GM21515 (cell line): ENCODE measurements at regions not wholly inside any gene's neighbourhood (a gene's known extent, or its start where the extent isn't known, plus 50 kb on each side); places are given as distances from the start of the nearest gene placed in this dataset.

ENCODE experiments used
- ATAC-seq: cut with Tn5 transposase; IDR thresholded peaks from one replicate; pipeline ENCODE4 v1.9.1; 2021; ENCODE audit not compliant: unreplicated experiment

DNA sequence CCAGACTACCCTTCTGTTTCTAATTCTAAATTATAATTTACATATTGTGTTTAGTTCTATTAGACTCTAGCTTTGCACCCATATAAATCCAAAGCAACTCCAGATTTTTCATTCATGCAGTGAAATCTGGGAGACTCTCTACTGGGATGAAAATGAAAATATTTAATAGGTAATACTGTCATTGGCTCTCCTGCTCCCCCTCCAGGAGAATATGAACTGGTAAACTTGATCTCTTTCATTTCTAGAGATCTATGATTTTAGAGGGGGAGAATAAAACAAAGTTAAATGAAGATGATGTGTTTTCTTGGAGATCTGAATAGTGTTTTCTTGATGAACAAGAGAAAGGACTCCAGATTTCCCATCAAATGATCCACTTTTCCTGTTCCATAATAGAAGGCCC is 104.3 kb upstream of the TMCC3 start:
- ATAC-seq, result no peak

DNA sequence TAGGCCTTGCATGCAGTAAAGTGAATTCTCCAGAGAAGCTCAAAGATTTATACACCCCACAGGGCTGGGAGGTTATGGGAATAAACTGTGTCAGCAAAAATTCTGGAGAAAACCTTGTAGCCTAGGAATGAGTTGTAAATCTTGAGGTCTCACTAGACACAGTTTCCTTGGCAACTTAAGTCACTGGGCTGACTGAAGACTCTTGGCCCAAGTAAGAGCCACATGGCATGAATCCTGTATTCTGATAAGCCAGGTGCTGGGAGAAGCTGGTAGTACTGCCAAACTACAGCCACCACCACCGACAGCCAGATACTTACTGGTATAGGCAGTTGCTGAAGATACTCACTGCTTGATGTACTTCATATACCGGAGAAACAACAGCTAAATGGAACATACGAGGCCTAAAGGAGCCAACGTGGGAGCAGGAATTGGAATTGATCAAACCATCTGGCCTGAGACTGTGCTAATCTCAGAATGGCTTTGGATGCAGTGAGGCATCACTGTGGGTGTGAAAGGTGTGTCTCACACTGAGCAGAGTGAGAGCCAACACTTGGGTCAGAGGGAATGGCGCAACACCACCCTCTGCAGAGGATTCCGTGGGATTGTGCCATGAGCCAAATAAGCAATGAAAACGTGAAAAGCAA is 102.8 kb upstream of the TMCC3 start:
- no peak for ATAC-seq

DNA sequence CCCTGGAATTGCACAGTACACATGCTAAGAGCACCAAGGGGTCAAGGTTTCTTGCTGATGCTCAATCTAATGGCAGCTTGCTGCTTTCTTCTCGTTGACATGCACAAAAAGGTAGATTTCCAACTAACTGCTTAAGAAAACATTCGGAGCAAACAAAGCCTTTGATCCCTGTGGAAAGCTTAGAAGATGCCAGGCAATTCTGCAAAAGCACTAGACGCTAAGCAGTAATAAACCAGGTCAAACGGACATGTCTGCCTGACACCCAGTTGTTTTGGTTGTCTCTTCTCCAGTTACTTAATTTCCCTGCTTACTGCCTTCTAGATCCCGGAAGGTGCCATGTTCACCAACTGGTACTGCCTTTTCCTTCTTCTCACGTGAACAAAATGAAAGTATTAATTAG is 100.5 kb upstream of the TMCC3 start:
- ATAC-seq, result no peak

GRCh38 chr12:94749890-94750289 is 99.5 kb upstream of the TMCC3 start:
- ATAC-seq, result no peak

DNA sequence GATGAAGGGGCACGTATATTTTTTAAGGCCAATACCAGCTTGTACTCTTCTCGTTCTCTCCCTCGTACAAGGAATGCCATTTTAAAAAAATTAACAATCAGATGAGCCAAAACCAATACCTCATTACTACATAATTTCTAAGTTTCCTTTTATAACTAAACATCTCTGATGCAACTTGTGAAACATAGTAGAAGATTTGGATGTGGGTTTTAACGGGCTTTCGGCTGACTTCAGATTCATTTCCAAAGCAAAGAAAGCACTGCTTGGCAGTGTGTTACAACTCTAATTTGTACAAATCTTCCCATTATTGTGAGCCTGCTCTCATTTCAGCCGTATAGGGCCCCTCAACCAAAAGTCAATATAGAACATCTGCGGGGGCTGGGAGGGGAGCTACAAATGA is 99.1 kb upstream of the TMCC3 start:
- ATAC-seq, result no peak

DNA sequence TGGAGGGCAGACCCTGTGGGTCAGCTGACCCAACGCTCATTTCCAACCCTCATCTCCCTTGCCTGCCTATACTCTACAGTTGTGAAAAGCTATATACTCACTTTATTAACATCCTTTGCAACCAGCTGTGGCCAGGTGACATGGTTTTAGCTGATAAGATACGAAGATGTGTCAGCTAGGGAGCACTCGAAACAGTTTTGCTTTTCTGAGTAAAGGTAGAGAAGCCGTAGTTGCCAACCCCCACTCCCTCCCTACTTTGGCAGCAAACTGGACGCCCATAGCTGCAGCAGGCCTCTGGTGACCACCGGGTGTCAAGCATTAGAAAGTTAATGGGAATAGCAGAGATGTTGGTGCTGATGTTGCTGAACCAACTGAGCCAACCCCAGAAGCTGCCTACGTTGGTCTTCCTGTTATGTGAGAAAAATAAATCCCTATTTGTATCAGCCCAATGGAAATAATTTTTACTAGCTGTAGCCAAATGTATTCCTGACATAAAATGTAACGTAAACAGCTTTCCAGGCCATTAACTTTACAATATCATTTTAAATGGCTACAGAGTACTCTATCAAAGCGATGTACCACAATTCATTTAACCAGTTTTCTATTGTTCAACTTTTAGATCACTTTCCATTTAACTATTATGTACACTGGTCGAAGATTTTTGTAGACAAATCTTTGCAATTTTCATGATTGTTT is 98.5 kb upstream of the TMCC3 start:
- ATAC-seq, result no peak

DNA sequence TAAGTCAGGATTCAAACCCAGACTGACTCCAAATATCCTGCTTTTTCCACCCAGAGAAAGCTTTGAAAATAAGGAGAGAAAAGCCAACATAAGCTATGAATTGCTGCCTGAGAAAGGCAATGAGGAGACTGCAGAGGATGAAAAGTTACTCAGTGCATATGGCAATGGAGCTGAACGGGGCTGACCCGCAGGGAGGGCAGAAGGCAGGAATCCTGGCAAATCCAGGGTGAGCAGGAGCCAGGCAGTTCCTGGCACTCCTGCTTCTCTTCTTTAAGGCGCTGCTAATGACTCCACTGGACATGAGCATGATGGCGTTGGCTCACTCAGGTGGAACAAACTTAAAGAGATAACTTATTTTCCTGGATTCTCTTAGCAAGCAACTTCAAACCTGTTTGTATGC is 95.2 kb upstream of the TMCC3 start:
- no peak for ATAC-seq

DNA sequence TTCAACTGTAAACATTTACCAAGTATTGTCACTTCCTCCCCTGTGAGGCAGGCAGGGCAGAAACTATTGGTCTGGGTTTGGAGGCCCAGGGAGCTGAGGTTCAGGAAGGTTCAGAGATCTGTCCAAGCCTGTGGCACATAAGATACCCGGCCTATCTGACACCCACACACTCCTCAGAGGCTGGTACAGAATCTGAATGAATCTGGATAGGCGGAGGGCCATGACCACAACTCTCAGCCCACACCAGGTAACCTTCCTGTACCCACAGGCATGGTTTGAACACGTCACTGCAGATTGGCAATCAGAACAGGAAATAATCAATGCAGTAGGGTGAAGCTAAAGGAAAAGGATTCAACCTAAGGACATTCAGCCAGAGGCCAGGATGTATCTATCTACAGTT is 92.8 kb upstream of the TMCC3 start:
- no peak for ATAC-seq

DNA sequence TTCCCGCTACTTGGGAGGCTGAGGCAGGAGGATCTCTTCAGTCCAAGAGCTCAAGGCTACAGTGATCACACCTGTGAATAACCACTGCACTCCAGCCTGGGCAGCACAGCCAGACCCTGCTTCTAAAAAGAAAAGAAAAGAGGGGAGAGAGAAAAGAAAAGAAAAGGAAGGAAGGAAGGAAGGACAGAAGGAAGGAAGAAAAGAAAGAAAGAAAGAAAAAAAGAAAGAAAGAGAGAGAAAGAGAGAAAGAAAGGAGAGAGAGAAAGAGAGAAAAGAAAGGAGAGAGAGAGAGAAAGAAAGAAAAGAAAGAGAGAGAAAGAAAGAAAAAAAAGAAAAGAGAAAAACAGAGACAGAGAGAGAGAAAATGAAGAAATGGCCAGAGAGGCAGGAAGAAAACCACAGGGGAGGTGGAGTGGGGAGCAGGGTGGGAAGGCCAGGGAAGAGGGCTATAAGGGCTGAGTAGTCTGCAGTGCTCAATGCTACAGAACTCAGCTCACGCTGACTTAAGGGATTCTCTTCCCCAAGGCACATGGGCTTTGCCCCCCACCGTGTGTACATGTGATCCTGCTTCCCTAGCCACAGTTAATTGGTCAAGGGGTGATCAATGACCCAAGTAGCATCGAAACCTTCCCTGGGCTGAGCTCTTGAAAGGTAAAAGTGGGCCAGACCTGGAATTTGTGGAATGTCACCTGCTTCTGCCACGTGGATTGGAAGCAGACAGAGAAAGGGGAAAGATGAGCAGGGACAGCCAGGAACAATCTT is 90.4 kb upstream of the TMCC3 start:
- no peak for ATAC-seq

DNA sequence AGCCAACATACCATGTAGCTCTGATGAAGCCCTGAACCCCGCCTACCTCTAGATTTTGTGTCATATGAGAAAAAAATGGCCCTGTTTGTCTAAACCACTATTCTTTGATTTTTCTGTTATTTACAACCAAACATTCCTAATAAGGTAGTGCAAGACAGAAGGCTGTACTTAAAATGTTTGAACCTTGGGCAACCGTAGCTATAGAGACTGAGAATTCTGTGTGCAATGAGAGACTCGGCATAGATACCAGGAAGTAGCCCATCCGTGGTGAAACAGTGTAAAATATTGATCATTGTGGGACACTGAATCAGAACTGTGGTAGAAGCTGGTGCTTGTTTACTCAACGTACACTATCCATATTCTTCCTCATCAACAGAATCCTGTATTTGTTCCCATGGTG is 86.5 kb upstream of the TMCC3 start:
- ATAC-seq, result no peak

DNA sequence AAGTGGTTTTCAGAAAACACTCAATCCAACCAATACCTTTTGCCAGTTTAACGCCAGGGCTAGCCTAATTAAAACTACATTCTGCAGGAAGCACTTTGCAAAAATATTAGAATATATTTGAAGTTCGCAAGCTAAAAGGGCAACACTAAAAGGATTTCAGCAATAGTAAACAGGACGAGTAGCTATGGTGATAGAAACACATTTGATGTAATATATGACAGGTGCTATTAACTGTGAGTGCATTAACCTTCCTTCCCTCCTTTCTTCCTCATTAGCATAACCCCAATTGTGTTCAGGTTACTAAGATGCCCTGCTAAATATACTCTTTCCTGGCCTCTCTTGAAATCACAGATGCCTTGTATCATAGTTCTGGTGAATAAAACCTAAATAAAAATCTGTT is 85.6 kb upstream of the TMCC3 start:
- no peak for ATAC-seq

GRCh38 chr12:94733727-94734126 is 83.4 kb upstream of the TMCC3 start:
- no peak for ATAC-seq

- no peak for ATAC-seq
Observed at GRCh38 chr12:94732367-94732990, 82.1 kb upstream of the TMCC3 start.

DNA sequence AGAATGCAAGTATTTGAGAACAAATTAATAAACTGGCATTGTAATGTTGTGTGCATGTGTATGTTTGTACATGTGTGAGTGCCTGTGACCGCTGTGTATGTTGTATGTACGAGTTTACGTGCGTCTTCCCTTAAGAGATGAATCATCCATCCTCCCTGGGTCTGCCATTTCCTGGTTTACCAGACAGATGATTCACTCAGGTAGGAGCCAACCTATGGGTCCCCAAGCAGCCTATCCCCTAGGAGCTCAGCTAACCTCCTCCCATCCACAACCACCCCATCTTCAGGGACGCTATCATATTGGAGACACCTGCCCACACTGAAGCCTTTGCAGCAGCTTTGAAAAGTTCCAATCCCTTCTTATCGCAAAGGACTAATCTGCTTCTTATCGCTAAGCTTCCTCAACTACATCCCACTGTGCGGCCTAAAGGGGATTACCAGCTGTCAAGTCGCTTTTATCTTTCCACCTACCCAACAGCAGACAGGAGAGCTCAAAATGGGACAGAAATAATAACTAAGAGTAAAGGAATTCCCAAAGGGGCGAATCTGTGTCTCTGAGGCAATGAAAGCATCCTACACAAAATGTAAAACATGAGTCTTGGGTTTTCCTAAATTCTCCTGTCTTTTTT is 81.5 kb upstream of the TMCC3 start:
- no peak for ATAC-seq

DNA sequence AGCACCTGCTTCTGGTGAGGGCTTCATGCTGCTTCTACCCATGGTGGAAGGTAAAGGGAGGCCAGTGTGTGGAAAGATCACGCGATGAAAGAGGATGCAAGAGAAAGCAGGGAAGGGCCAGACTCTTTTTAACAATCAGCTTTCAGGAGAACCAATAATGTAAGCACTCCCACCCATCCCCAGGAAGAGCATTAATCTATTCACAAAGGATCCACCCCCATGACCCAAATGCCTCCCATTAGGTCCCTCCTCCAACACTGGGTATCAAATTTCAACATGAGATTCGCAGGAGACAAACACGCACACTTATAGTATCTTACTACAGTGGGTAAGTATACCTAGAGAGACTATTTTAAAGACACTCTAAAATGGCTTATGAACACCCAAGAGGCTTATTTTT is 80.5 kb upstream of the TMCC3 start:
- no peak for ATAC-seq

DNA sequence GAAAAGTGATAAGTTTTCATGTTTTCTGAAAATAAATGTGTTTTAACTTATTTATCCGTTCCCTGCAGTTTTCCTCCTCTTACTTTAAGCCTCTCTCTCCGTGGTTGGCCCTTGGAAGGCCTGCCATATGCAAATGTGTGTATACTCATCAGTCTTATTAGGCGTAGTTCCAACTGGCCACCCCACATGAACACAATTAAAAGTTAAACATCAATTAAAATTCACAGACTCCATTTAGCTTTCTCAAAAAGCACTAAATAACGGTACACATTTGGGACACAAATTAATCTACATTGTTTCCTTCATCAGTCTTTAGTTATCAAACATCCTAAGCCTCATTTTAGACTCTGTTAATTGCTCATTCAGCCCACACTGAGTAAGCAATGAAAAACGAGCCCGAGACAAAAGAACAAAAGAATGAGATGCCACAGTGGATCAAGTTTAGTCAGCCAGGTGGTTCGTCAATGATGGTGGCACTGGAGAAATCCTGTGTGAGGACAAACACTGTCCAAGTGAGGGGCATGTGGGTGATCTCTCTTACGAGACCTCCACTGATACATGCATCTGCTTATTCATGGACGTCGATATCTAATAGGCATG is 76.0 kb upstream of the TMCC3 start:
- no peak for ATAC-seq

- no peak for ATAC-seq
Observed at GRCh38 chr12:94725375-94726168, 75.2 kb upstream of the TMCC3 start.

- no peak for ATAC-seq
Observed at GRCh38 chr12:94722664-94723063, 72.3 kb upstream of the TMCC3 start.

DNA sequence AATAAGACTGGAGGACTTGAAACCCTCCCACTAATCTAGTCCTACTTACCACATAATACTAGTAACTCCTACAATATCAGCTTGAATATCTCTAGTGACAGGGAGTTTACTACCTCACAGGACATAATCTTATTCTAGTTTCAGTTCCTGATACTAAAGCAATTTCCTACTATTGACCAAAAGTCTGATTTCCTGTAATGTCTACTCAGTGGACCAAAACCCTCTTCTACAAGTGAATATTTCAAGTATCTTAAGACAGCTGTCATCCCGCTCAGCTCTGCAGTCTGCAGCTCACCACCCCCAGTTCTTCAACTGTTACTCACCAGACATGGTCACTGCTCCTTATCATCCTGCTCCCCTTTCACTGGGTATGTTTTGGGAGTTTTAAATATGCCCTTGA is 70.8 kb upstream of the TMCC3 start:
- peak; percentile 78 for ATAC-seq

GRCh38 chr12:94718114-94718513 is 67.8 kb upstream of the TMCC3 start:
- ATAC-seq, result no peak
